ENCODE measurements at regions not wholly inside any gene's neighbourhood (a gene's known extent, or its start where the extent isn't known, plus 50 kb on each side); places are given as distances from the start of the nearest gene placed in this dataset.

DNA sequence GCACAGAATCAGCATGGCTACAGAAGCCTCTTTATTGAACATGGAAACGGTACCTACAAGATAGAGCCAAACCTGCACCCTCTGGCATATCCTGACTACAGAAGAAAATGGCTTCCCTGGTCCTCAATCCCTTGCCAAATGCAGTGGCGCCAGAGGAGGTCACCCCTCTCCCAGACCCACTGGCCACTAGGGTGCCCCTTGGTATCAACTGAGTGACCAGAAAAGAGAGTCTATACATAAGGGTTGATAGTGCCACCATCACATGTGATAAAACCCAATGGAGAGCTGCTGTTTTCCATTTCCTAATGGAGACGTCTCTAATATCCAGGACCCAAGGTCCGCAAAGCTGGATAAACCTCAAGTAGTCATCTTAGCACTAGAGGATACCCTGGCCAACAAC is 52.7 kb upstream of the ALK start:
- no peaks in the 10 kb centered on the region for H3K36me3 ChIP-seq
- H3K27me3 ChIP-seq = no peaks in the 10 kb centered on the region
- no peaks in the 10 kb centered on the region for H3K4me1 ChIP-seq (ENCODE audit: low read depth)
- H3K4me3 ChIP-seq = no peak overlapping the region
- no peaks in the 10 kb centered on the region for H3K9me3 ChIP-seq (ENCODE audit: low read depth)
- no peak for DNase-seq (ENCODE audit: low read depth in 1 of 2, low spot score in 1 of 2)
- H3K27ac ChIP-seq = no peak overlapping the region
- TF ChIP-seq CTCF (IDR thresholded peaks at IDR 0.05; ENCODE audit: low read depth, low read length) = no peak

DNA sequence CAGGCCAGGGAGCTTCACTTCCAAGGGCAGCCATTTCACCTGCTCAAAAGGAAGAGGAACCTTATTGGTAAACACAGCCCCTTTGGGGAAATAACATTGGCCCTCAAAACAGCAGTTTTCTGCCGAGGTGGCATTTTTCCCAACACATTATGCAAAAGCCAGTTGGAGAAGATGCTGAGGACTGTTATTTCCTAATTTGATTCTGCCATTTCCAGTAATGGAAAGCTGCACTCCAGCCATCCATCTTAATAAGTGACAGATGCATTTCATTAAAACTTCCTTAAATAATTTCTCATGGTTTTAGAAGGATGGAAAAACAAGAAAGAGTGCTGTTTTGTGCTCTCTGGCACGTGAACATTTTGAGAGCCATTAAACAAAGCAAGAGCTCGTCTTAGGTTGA is 55.9 kb upstream of the ALK start:
- no peak for DNase-seq (ENCODE audit: low read depth in 1 of 2, low spot score in 1 of 2)
- TF ChIP-seq CTCF (IDR thresholded peaks at IDR 0.05; ENCODE audit: low read depth, low read length) = no peak
- Histone ChIP-seq H3K9me3 (ENCODE audit: low read depth) (no peaks in the 10 kb centered on the region), H3K27ac (no peak overlapping the region), H3K4me1 (ENCODE audit: low read depth) (no peaks in the 10 kb centered on the region), H3K4me3 (no peak overlapping the region), H3K27me3 (no peaks in the 10 kb centered on the region), H3K36me3 (no peaks in the 10 kb centered on the region)

GRCh38 chr2:29981402-29981801 is 60.0 kb upstream of the ALK start:
- no peak for TF ChIP-seq CTCF (IDR thresholded peaks at IDR 0.05; ENCODE audit: low read depth, low read length)
- DNase-seq (ENCODE audit: low read depth in 1 of 2, low spot score in 1 of 2) = no peak
- Histone ChIP-seq H3K36me3 (no peaks in the 10 kb centered on the region), H3K9me3 (ENCODE audit: low read depth) (no peaks in the 10 kb centered on the region), H3K4me3 (no peak overlapping the region), H3K4me1 (ENCODE audit: low read depth) (no peaks in the 10 kb centered on the region), H3K27me3 (no peaks in the 10 kb centered on the region), H3K27ac (no peak overlapping the region)

GRCh38 chr2:29983308-29983707 is 61.9 kb upstream of the ALK start:
- Histone ChIP-seq H3K9me3 (ENCODE audit: low read depth) (no peaks in the 10 kb centered on the region), H3K4me3 (no peak overlapping the region), H3K27me3 (no peaks in the 10 kb centered on the region), H3K4me1 (ENCODE audit: low read depth) (no peaks in the 10 kb centered on the region), H3K27ac (no peak overlapping the region), H3K36me3 (no peaks in the 10 kb centered on the region)
- no peak for DNase-seq (ENCODE audit: low read depth in 1 of 2, low spot score in 1 of 2)
- no peak for TF ChIP-seq CTCF (IDR thresholded peaks at IDR 0.05; ENCODE audit: low read depth, low read length)

DNA sequence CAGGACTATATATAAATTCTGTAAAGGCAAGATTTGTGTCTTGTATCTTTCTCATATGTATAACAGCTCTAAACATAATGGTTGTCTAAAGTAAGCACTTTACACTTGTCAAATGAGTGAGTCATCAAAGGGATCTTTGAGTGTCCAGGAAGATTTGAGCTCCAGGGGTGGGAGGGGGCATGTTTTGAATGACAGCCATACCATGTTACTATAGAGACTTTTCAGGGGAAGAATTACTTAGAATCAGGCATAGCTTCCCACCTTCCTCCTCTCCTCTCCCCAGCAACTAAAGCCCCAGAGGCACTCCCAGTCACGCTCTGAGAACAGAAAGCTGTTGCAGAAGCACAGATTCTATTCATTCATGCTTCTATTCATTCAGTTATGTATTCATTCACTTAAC is 65.8 kb upstream of the ALK start:
- Histone ChIP-seq H3K4me1 (ENCODE audit: low read depth) (no peaks in the 10 kb centered on the region), H3K36me3 (no peaks in the 10 kb centered on the region), H3K9me3 (ENCODE audit: low read depth) (no peaks in the 10 kb centered on the region), H3K4me3 (no peak overlapping the region), H3K27me3 (no peaks in the 10 kb centered on the region), H3K27ac (no peak overlapping the region)
- TF ChIP-seq CTCF (IDR thresholded peaks at IDR 0.05; ENCODE audit: low read depth, low read length) = no peak
- no peak for DNase-seq (ENCODE audit: low read depth in 1 of 2, low spot score in 1 of 2)

DNA sequence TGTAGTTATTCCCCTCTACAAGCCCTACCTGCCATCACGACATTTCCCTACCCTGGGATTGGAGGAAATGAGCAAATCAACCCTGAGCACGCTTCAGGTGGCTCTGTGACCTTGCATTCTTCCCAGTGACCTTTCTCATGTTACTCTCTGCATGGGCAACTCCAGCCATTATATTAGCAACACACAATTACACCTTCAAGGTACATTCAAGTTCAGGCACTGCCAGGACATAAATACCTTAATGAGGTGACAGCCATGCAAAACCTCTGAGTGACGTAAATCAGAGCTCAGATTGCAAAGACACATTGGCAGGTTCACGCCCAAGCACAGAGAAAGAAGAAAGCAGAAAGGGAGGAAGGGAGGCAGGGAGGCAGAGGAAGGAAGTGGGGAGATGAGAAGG is 68.7 kb upstream of the ALK start:
- H3K36me3 ChIP-seq = no peaks in the 10 kb centered on the region
- no peaks in the 10 kb centered on the region for H3K9me3 ChIP-seq (ENCODE audit: low read depth)
- no peaks in the 10 kb centered on the region for H3K27me3 ChIP-seq
- no peak for DNase-seq (ENCODE audit: low read depth in 1 of 2, low spot score in 1 of 2)
- H3K4me3 ChIP-seq = no peak overlapping the region
- no peak overlapping the region for H3K27ac ChIP-seq
- no peak for TF ChIP-seq CTCF (IDR thresholded peaks at IDR 0.05; ENCODE audit: low read depth, low read length)
- H3K4me1 ChIP-seq (ENCODE audit: low read depth) = no peaks in the 10 kb centered on the region

Measured in cardiac muscle cell (in vitro differentiated cells and primary cell).